Endothelial cell of umbilical vein (primary cell): ENCODE measurements at regions not wholly inside any gene's neighbourhood (a gene's known extent, or its start where the extent isn't known, plus 50 kb on each side); places are given as distances from the start of the nearest gene placed in this dataset.

Experiments
- BruUV-seq: library from RNA; stranded (reverse); fragments of 400-500 nt; replicated peaks from 2 replicates; lab custom pipeline; 2021; lab: Mats Ljungman, UMichigan
- CTCF ChIA-PET: fragments of 300-600, 350-600 bp; sonication (Branson Sonifier 250); formaldehyde crosslinking; loops from one replicate; lab custom pipeline; 2021; ENCODE audit warnings: antibody characterized with exemption, inconsistent platforms; lab: Charles Lee
- POLR2A ChIA-PET: fragments of 300-600, 350-600 bp; sonication (Branson Sonifier 250); formaldehyde crosslinking; loops from one replicate; lab custom pipeline; 2021; ENCODE audit warnings: antibody characterized with exemption, inconsistent platforms; lab: Charles Lee
- DNase-seq: peaks from one replicate; pipeline ENCODE4 v3.0.0-alpha.2; 2011; ENCODE audit warnings: low read depth, low spot score
- FAIRE-seq: peaks from 2 replicates; lab custom pipeline; 2011; peaks lifted over from hg19 to GRCh38; lab: Jason Lieb, UNC
- H2AFZ ChIP-seq: 2 replicates; pipeline ENCODE4 v1.6.0; 2012; ENCODE audit warnings: low read depth, low read length, control low read depth, inconsistent platforms
- H3K27ac ChIP-seq: 2 replicates; pipeline ENCODE4 v1.5.1; 2011; ENCODE audit warnings: low read depth, mild to moderate bottlenecking, control low read depth, low read length, moderate library complexity; ENCODE audit not compliant: insufficient read depth
- H3K27me3 ChIP-seq, 2 experiments: 2 replicates each; pipeline versions ENCODE4 v1.6.0 to v1.6.1; 2011; ENCODE audit warnings: low read length in 2 of 2, mixed read lengths in 1 of 2; ENCODE audit not compliant: control insufficient read depth in 2 of 2, insufficient read depth in 2 of 2
- H3K36me3 ChIP-seq, 2 experiments: 2 replicates in 1 of 2; 3 replicates in 1 of 2; pipeline ENCODE4 v1.5.1; 2011; ENCODE audit warnings: low read length in 2 of 2, mild to moderate bottlenecking in 1 of 2, moderate library complexity in 1 of 2; ENCODE audit not compliant: control insufficient read depth in 2 of 2, insufficient read depth in 2 of 2; ENCODE audit errors: extremely low read depth in 1 of 2
- H3K4me1 ChIP-seq: 3 replicates; pipeline ENCODE4 v1.5.1; 2011; ENCODE audit warnings: mild to moderate bottlenecking, low read length; ENCODE audit not compliant: control insufficient read depth, insufficient read depth; ENCODE audit errors: extremely low read depth
- H3K4me2 ChIP-seq: 2 replicates; pipeline ENCODE4 v1.6.1; 2011; ENCODE audit warnings: low read length, control low read depth, mixed read lengths; ENCODE audit not compliant: insufficient read depth
- H3K4me3 ChIP-seq, 3 experiments: fragments of 200-600 bp in 1 of 3; sonication (generic), shearing (Covaris generic) in 1 of 3; replicated peaks in 1 of 3; 2 replicates each; pipeline ENCODE4 v1.5.1; 2011 to 2016; ENCODE audit warnings: control low read depth in 3 of 3, low read length in 3 of 3, mild to moderate bottlenecking in 2 of 3, inconsistent platforms in 1 of 3, low read depth in 1 of 3, moderate library complexity in 1 of 3; ENCODE audit not compliant: insufficient read depth in 1 of 3
- H3K79me2 ChIP-seq: 2 replicates; pipeline ENCODE4 v1.6.0; 2012; ENCODE audit warnings: low read length, inconsistent platforms; ENCODE audit not compliant: control insufficient read depth, insufficient read depth
- H3K9ac ChIP-seq: replicated peaks from 2 replicates; pipeline ENCODE3; 2011; ENCODE audit warnings: low read length, control low read depth; ENCODE audit not compliant: insufficient read depth; ENCODE audit errors: extremely low read depth
- H3K9me1 ChIP-seq: replicated peaks from 3 replicates; pipeline ENCODE4 v1.6.0; 2011; ENCODE audit warnings: mild to moderate bottlenecking, low read length; ENCODE audit not compliant: control insufficient read depth, insufficient read depth; ENCODE audit errors: extremely low read depth
- H3K9me3 ChIP-seq: replicated peaks from 2 replicates; pipeline ENCODE4 v1.5.1; 2012; ENCODE audit warnings: low read length, inconsistent platforms; ENCODE audit not compliant: control insufficient read depth, insufficient read depth
- H4K20me1 ChIP-seq: replicated peaks from 2 replicates; pipeline ENCODE3; 2011; ENCODE audit warnings: mild to moderate bottlenecking, low read length; ENCODE audit not compliant: control insufficient read depth, insufficient read depth; ENCODE audit errors: extremely low read depth
- CTCF ChIP-seq, 2 donors: IDR thresholded peaks; 1 replicate in 1 of 2; 2 replicates in 1 of 2; pipeline ENCODE4 v1.5.1; 2011; ENCODE audit warnings: low read length in 2 of 2, mild to moderate bottlenecking in 2 of 2, moderate library complexity in 2 of 2, control low read depth in 1 of 2, inconsistent platforms in 1 of 2, low read depth in 1 of 2; ENCODE audit not compliant: insufficient read depth in 1 of 2; ENCODE audit errors: extremely low read depth in 1 of 2
- EZH2 ChIP-seq: IDR thresholded peaks from 2 replicates; pipeline ENCODE4 v1.6.1; 2012; ENCODE audit warnings: borderline replicate concordance, low read depth, mild to moderate bottlenecking, moderate library complexity, low read length, inconsistent platforms; ENCODE audit not compliant: severe bottlenecking
- FOS ChIP-seq: IDR thresholded peaks from 2 replicates; pipeline ENCODE4 v1.6.1; 2011; ENCODE audit warnings: mild to moderate bottlenecking, low read length, moderate library complexity, borderline replicate concordance; ENCODE audit not compliant: insufficient read depth
- GATA2 ChIP-seq: IDR thresholded peaks from 2 replicates; pipeline ENCODE4 v1.7.0; 2011; ENCODE audit warnings: low read depth, mild to moderate bottlenecking, moderate library complexity, mixed read lengths, low read length; ENCODE audit not compliant: insufficient read length, insufficient read depth
- JUN ChIP-seq: IDR thresholded peaks from 2 replicates; pipeline ENCODE4 v1.6.1; 2011; ENCODE audit warnings: borderline replicate concordance, low read depth; ENCODE audit not compliant: insufficient read length, insufficient read depth
- MAX ChIP-seq: IDR thresholded peaks from 2 replicates; pipeline ENCODE4 v1.6.1; 2011; ENCODE audit not compliant: insufficient read depth, insufficient read length
- MYC ChIP-seq: IDR thresholded peaks from one replicate; pipeline ENCODE4 v1.6.1; 2011; ENCODE audit warnings: mild to moderate bottlenecking, low read depth, low read length
- POLR2A ChIP-seq: IDR thresholded peaks from 2 replicates; pipeline ENCODE4 v1.6.1; 2012; ENCODE audit warnings: low read depth, mild to moderate bottlenecking, control low read depth, low read length
- POLR2AphosphoS5 ChIP-seq: IDR thresholded peaks from 2 replicates; pipeline ENCODE4 v1.6.1; 2012; ENCODE audit warnings: low read depth, mild to moderate bottlenecking, control low read depth, low read length, moderate library complexity; ENCODE audit not compliant: insufficient read depth
- dilution Hi-C: fragments of 300-500 bp; cut with MboI; formaldehyde crosslinking; loops from one replicate; pipeline ENCODE4 v1.15.0; 2019; ENCODE audit warnings: low sequenced_read_pairs; ENCODE audit not compliant: extremely low pct_ligation_motif_present
- intact Hi-C: fragments of 100-400 bp; cut with micrococcal nuclease; formaldehyde crosslinking; loops from one replicate; pipeline ENCODE4 v1.10.0; 2022

GRCh38 chr13:67854990-67855389 lies 624.9 kb upstream of the PCDH9 start:
- intact Hi-C loops (no loop called here), dilution Hi-C loops (no loop called here)
- no peaks in the 10 kb centered on the region for H4K20me1 ChIP-seq
- no peak for DNase-seq
- H3K4me1 ChIP-seq, result no peaks in the 10 kb centered on the region
- H2AFZ ChIP-seq, result no peak overlapping the region
- TF ChIP-seq POLR2A (no peak), MYC (no peak), EZH2 (no peak), JUN (no peak), CTCF (IDR thresholded peaks at IDR 0.05; ENCODE audit: extremely low read depth in 1 of 2, insufficient read depth in 1 of 2, low read depth in 1 of 2, low read length in 2 of 2) (no peak), FOS (no peak), MAX (no peak), POLR2AphosphoS5 (no peak), GATA2 (no peak)
- no peaks in the 10 kb centered on the region for H3K27me3 ChIP-seq
- FAIRE-seq, result no peak
- H3K9me1 ChIP-seq, result no peaks in the 10 kb centered on the region
- H3K4me2 ChIP-seq, result no peak overlapping the region
- ChIA-PET POLR2A (no interaction called here), CTCF (no interaction called here)
- no peak overlapping the region for H3K4me3 ChIP-seq
- no peaks in the 10 kb centered on the region for H3K9me3 ChIP-seq
- no peaks in the 10 kb centered on the region for H3K79me2 ChIP-seq
- no peaks in the 10 kb centered on the region for H3K36me3 ChIP-seq
- H3K9ac ChIP-seq, result no peak overlapping the region
- H3K27ac ChIP-seq, result no peak overlapping the region
- BruUV-seq, result no TSS peak
